Mesenchymal stem cell (in vitro differentiated cells and primary cell): ENCODE measurements at regions not wholly inside any gene's neighbourhood (a gene's known extent, or its start where the extent isn't known, plus 50 kb on each side); places are given as distances from the start of the nearest gene placed in this dataset.

Experiments
- DNase-seq: peaks from one replicate; pipeline ENCODE4 v3.0.0-alpha.2; 2013
- H2AFZ ChIP-seq: one replicate; pipeline ENCODE4 v1.6.1; 2013; ENCODE audit warnings: low read depth, mild to moderate bottlenecking, control low read depth, inconsistent platforms, low read length, moderate library complexity
- H2AK5ac ChIP-seq: 2 replicates; pipeline ENCODE4 v1.6.1; 2013; ENCODE audit warnings: low read length, moderate library complexity, mild to moderate bottlenecking, inconsistent platforms; ENCODE audit not compliant: severe bottlenecking
- H2BK120ac ChIP-seq: one replicate; pipeline ENCODE4 v1.6.1; 2013; ENCODE audit warnings: low read depth, mild to moderate bottlenecking, inconsistent platforms, low read length, moderate library complexity
- H2BK12ac ChIP-seq, 2 experiments: one replicate each; pipeline ENCODE4 v1.6.1; 2013; ENCODE audit warnings: inconsistent platforms in 2 of 2, low read length in 2 of 2, mild to moderate bottlenecking in 2 of 2, moderate library complexity in 2 of 2, control low read depth in 1 of 2
- H2BK15ac ChIP-seq: one replicate; pipeline ENCODE4 v1.6.1; 2013; ENCODE audit warnings: mild to moderate bottlenecking, low read depth, inconsistent platforms; ENCODE audit not compliant: poor library complexity, severe bottlenecking
- H2BK5ac ChIP-seq: 2 replicates; pipeline ENCODE4 v1.6.1; 2013; ENCODE audit warnings: low read depth, mild to moderate bottlenecking, low read length, control low read depth, inconsistent platforms; ENCODE audit not compliant: poor library complexity, severe bottlenecking
- H3K14ac ChIP-seq, 2 experiments: one replicate each; pipeline ENCODE4 v1.6.1; 2013; ENCODE audit warnings: inconsistent platforms in 2 of 2, low read length in 2 of 2, control low read depth in 1 of 2, mild to moderate bottlenecking in 1 of 2, moderate library complexity in 1 of 2
- H3K18ac ChIP-seq, 2 experiments: one replicate each; pipeline ENCODE4 v1.6.1; 2013; ENCODE audit warnings: inconsistent platforms in 2 of 2, low read length in 2 of 2, control low read depth in 1 of 2, low read depth in 1 of 2, mild to moderate bottlenecking in 1 of 2
- H3K23ac ChIP-seq, 2 experiments: one replicate each; pipeline ENCODE4 v1.6.1; 2013; ENCODE audit warnings: inconsistent platforms in 2 of 2, low read length in 2 of 2, mild to moderate bottlenecking in 2 of 2, moderate library complexity in 2 of 2, control low read depth in 1 of 2
- H3K27ac ChIP-seq: 2 replicates; pipeline ENCODE4 v1.5.1; 2013; ENCODE audit warnings: mild to moderate bottlenecking, moderate library complexity, low read length, control low read depth, inconsistent platforms; ENCODE audit not compliant: poor library complexity, severe bottlenecking
- H3K27me3 ChIP-seq, 2 experiments: 2 replicates each; pipeline versions ENCODE4 v1.6.1 to v1.7.0; 2013; ENCODE audit warnings: low read length in 2 of 2, mild to moderate bottlenecking in 2 of 2, moderate library complexity in 2 of 2, control low read depth in 1 of 2, inconsistent platforms in 1 of 2; ENCODE audit not compliant: control insufficient read depth in 1 of 2, insufficient read depth in 1 of 2
- H3K36me3 ChIP-seq, 2 experiments: 2 replicates each; pipeline versions ENCODE4 v1.6.1 to v1.7.0; 2013; ENCODE audit warnings: low read length in 2 of 2, control low read depth in 1 of 2, inconsistent platforms in 1 of 2, low read depth in 1 of 2, mild to moderate bottlenecking in 1 of 2; ENCODE audit not compliant: insufficient read depth in 2 of 2, control insufficient read depth in 1 of 2
- H3K4ac ChIP-seq, 2 experiments: one replicate each; pipeline ENCODE4 v1.6.1; 2013; ENCODE audit warnings: inconsistent platforms in 2 of 2, low read length in 2 of 2, mild to moderate bottlenecking in 2 of 2, moderate library complexity in 2 of 2, control low read depth in 1 of 2, low read depth in 1 of 2
- H3K4me1 ChIP-seq: 2 replicates; pipeline ENCODE4 v1.6.1; 2013; ENCODE audit warnings: low read depth, low read length, control low read depth; ENCODE audit not compliant: control insufficient read depth, insufficient read depth
- H3K4me2 ChIP-seq: 2 replicates; pipeline ENCODE4 v1.6.1; 2013; ENCODE audit warnings: low read length, mild to moderate bottlenecking, inconsistent platforms; ENCODE audit not compliant: poor library complexity, severe bottlenecking
- H3K4me3 ChIP-seq, 2 experiments: 2 replicates each; pipeline versions ENCODE4 v1.5.1 to v1.7.0; 2013; ENCODE audit warnings: low read length in 2 of 2, mild to moderate bottlenecking in 2 of 2, control low read depth in 1 of 2, low read depth in 1 of 2; ENCODE audit not compliant: insufficient read depth in 1 of 2
- H3K79me1 ChIP-seq: replicated peaks from 2 replicates; pipeline ENCODE4 v1.6.1; 2013; ENCODE audit warnings: mild to moderate bottlenecking, control low read depth, low read length, inconsistent platforms; ENCODE audit not compliant: poor library complexity, severe bottlenecking
- H3K9ac ChIP-seq: 2 replicates; pipeline ENCODE4 v1.7.0; 2013; ENCODE audit warnings: mild to moderate bottlenecking, low read length, moderate library complexity
- H3K9me3 ChIP-seq: 2 replicates; pipeline ENCODE4 v1.7.0; 2013; ENCODE audit warnings: mild to moderate bottlenecking, low read length; ENCODE audit not compliant: control insufficient read depth
- H4K8ac ChIP-seq: one replicate; pipeline ENCODE4 v1.6.1; 2013; ENCODE audit warnings: inconsistent platforms, mild to moderate bottlenecking, low read length, moderate library complexity
- H4K91ac ChIP-seq: one replicate; pipeline ENCODE4 v1.6.1; 2013; ENCODE audit warnings: mild to moderate bottlenecking, low read length, inconsistent platforms
- WGBS: methylation state at CpG from one replicate; pipeline ENCODE4 v1.1.7; 2013; ENCODE audit warnings: mixed read lengths; 5-methylcytosine and 5-hydroxymethylcytosine counted together

GRCh38 chr11:111114091-111114490 is 131.4 kb upstream of the POU2AF2 start:
- Histone ChIP-seq H3K14ac (no peak overlapping the region), H3K27me3 (no peaks in the 10 kb centered on the region), H3K36me3 (no peaks in the 10 kb centered on the region), H2BK120ac (no peak overlapping the region), H3K27ac (no peak overlapping the region), H3K4ac (no peak overlapping the region), H4K91ac (no peak overlapping the region), H3K18ac (no peak overlapping the region), H3K79me1 (no peaks in the 10 kb centered on the region), H2AFZ (no peak overlapping the region), H2BK12ac (no peak overlapping the region), H2AK5ac (no peak overlapping the region), H3K9ac (no peak overlapping the region), H2BK15ac (no peak overlapping the region), H3K9me3 (no peaks in the 10 kb centered on the region), H4K8ac (no peak overlapping the region), H3K4me2 (no peak overlapping the region), H3K23ac (no peak overlapping the region), H3K4me3 (no peak overlapping the region), H2BK5ac (no peak overlapping the region), H3K4me1 (no peaks in the 10 kb centered on the region)
- DNase-seq, result no peak

- Histone ChIP-seq H3K4ac (no peak overlapping the region), H2AK5ac (no peak overlapping the region), H2BK15ac (no peak overlapping the region), H3K27ac (no peak overlapping the region), H3K4me3 (no peak overlapping the region), H3K18ac (no peak overlapping the region), H3K9me3 (no peaks in the 10 kb centered on the region), H2BK5ac (no peak overlapping the region), H2BK120ac (no peak overlapping the region), H4K8ac (no peak overlapping the region), H3K4me1 (no peaks in the 10 kb centered on the region), H3K9ac (no peak overlapping the region), H2BK12ac (no peak overlapping the region), H3K23ac (no peak overlapping the region), H3K14ac (no peak overlapping the region), H3K79me1 (no peaks in the 10 kb centered on the region), H3K4me2 (no peak overlapping the region), H2AFZ (no peak overlapping the region), H4K91ac (no peak overlapping the region), H3K27me3 (no peaks in the 10 kb centered on the region), H3K36me3 (no peaks in the 10 kb centered on the region)
- DNase-seq, result no peak
- WGBS, result 25% methylated on average over 1 of the region's 1 CpG
Measured at GRCh38 chr11:111112614-111113013, 132.9 kb upstream of the POU2AF2 start.

GRCh38 chr11:111107501-111107900 is 138.0 kb upstream of the POU2AF2 start:
- no peak overlapping the region for H2AK5ac ChIP-seq
- H3K36me3 ChIP-seq, result no peaks in the 10 kb centered on the region
- no peak overlapping the region for H2BK15ac ChIP-seq
- no peak overlapping the region for H3K23ac ChIP-seq
- H3K9ac ChIP-seq, result no peak overlapping the region
- H2BK12ac ChIP-seq, result no peak overlapping the region
- H4K8ac ChIP-seq, result no peak overlapping the region
- H3K27me3 ChIP-seq, result no peaks in the 10 kb centered on the region
- H3K4me2 ChIP-seq, result no peak overlapping the region
- H3K4ac ChIP-seq, result no peak overlapping the region
- H3K27ac ChIP-seq, result no peak overlapping the region
- no peak overlapping the region for H3K4me3 ChIP-seq
- no peak overlapping the region for H4K91ac ChIP-seq
- H3K18ac ChIP-seq, result no peak overlapping the region
- H3K79me1 ChIP-seq, result no peaks in the 10 kb centered on the region
- no peak overlapping the region for H3K14ac ChIP-seq
- no peaks in the 10 kb centered on the region for H3K9me3 ChIP-seq
- H2AFZ ChIP-seq, result no peak overlapping the region
- H2BK120ac ChIP-seq, result no peak overlapping the region
- no peak for DNase-seq
- H2BK5ac ChIP-seq, result no peak overlapping the region
- no peaks in the 10 kb centered on the region for H3K4me1 ChIP-seq

GRCh38 chr11:111106641-111107040 is 138.9 kb upstream of the POU2AF2 start:
- no peak overlapping the region for H4K91ac ChIP-seq
- no peaks in the 10 kb centered on the region for H3K9me3 ChIP-seq
- DNase-seq, result no peak
- no peak overlapping the region for H3K4me3 ChIP-seq
- no peak overlapping the region for H4K8ac ChIP-seq
- no peak overlapping the region for H3K9ac ChIP-seq
- H3K79me1 ChIP-seq, result no peaks in the 10 kb centered on the region
- H2BK5ac ChIP-seq, result no peak overlapping the region
- H3K18ac ChIP-seq, result no peak overlapping the region
- H2AK5ac ChIP-seq, result no peak overlapping the region
- whole genome bisulfite sequencing, result 88% methylated on average over 2 of the region's 2 CpGs
- no peak overlapping the region for H3K14ac ChIP-seq
- no peak overlapping the region for H3K27ac ChIP-seq
- no peaks in the 10 kb centered on the region for H3K36me3 ChIP-seq
- no peak overlapping the region for H3K4ac ChIP-seq
- H3K4me2 ChIP-seq, result no peak overlapping the region
- H2BK12ac ChIP-seq, result no peak overlapping the region
- no peak overlapping the region for H2AFZ ChIP-seq
- H2BK15ac ChIP-seq, result no peak overlapping the region
- H2BK120ac ChIP-seq, result no peak overlapping the region
- H3K4me1 ChIP-seq, result no peaks in the 10 kb centered on the region
- H3K27me3 ChIP-seq, result no peaks in the 10 kb centered on the region
- no peak overlapping the region for H3K23ac ChIP-seq
